Endodermal cell (in vitro differentiated cells): ENCODE measurements at regions not wholly inside any gene's neighbourhood (a gene's known extent, or its start where the extent isn't known, plus 50 kb on each side); places are given as distances from the start of the nearest gene placed in this dataset.

Experiments used
- DNase-seq: peaks from one replicate; pipeline ENCODE4 v3.0.0-alpha.2; 2017
- H3K27ac ChIP-seq: 2 replicates; pipeline ENCODE4 v1.5.1; 2013; ENCODE audit warnings: mild to moderate bottlenecking, low read depth, low read length, moderate library complexity
- H3K27me3 ChIP-seq: 2 replicates; pipeline ENCODE4 v1.6.1; 2013; ENCODE audit warnings: mild to moderate bottlenecking, low read length, moderate library complexity; ENCODE audit not compliant: insufficient read depth, control insufficient read depth, poor library complexity, severe bottlenecking
- H3K36me3 ChIP-seq: 2 replicates; pipeline ENCODE4 v1.7.0; 2013; ENCODE audit warnings: mild to moderate bottlenecking, low read length, moderate library complexity; ENCODE audit not compliant: control insufficient read depth, insufficient read depth
- H3K4me1 ChIP-seq: one replicate; pipeline ENCODE4 v1.7.0; 2013; ENCODE audit warnings: low read length; ENCODE audit not compliant: control insufficient read depth, insufficient read depth
- H3K4me3 ChIP-seq: 2 replicates; pipeline ENCODE4 v1.5.1; 2013; ENCODE audit warnings: mild to moderate bottlenecking, low read length, moderate library complexity
- H3K9ac ChIP-seq: 2 replicates; pipeline ENCODE4 v1.6.1; 2013; ENCODE audit warnings: mild to moderate bottlenecking, low read length, moderate library complexity; ENCODE audit not compliant: poor library complexity, severe bottlenecking; ENCODE audit errors: extremely low read depth
- H3K9me3 ChIP-seq: 2 replicates; pipeline ENCODE4 v1.6.1; 2013; ENCODE audit warnings: mild to moderate bottlenecking, low read length, moderate library complexity; ENCODE audit not compliant: control insufficient read depth
- H3K27ac Mint-ChIP-seq: 2 replicates; pipeline ENCODE4 v1.8.0; 2020; ENCODE audit warnings: mixed read lengths
- H3K27me3 Mint-ChIP-seq: 2 replicates; pipeline ENCODE4 v1.8.0; 2021; ENCODE audit warnings: mild to moderate bottlenecking, mixed read lengths; ENCODE audit not compliant: insufficient read depth
- H3K36me3 Mint-ChIP-seq: 2 replicates; pipeline ENCODE4 v1.8.0; 2020; ENCODE audit warnings: low read depth, mixed read lengths
- H3K4me1 Mint-ChIP-seq: 2 replicates; pipeline ENCODE4 v1.8.0; 2020; ENCODE audit warnings: mixed read lengths
- H3K4me3 Mint-ChIP-seq: 2 replicates; pipeline ENCODE4 v1.8.0; 2020; ENCODE audit warnings: mild to moderate bottlenecking, moderate library complexity, mixed read lengths
- H3K9me3 Mint-ChIP-seq: 2 replicates; pipeline ENCODE4 v1.8.0; 2020; ENCODE audit warnings: mild to moderate bottlenecking, mixed read lengths
- WGBS, 2 experiments: methylation state at CpG; one replicate each; pipeline versions ENCODE4 v1.1.5 to v1.1.7; 2013; ENCODE audit warnings: missing lambda C conversion rate in 2 of 2, mixed read lengths in 1 of 2; ENCODE audit not compliant: insufficient coverage in 1 of 2, insufficient read length in 1 of 2; 5-methylcytosine and 5-hydroxymethylcytosine counted together
- TF ChIP-seq, protein P1 (sequence below): fragments of 200-600 bp; sonication (generic); conservative IDR thresholded peaks from 2 replicates; pipeline ENCODE4 v1.5.0; 2021; ENCODE audit warnings: antibody characterized with exemption, mild to moderate bottlenecking

- Mint-ChIP-seq H3K36me3 (no peaks in the 10 kb centered on the region), H3K9me3 (peaks cover 6% of the 10 kb centered on the region), H3K4me3 (no peak overlapping the region), H3K27me3 (no peaks in the 10 kb centered on the region), H3K4me1 (no peaks in the 10 kb centered on the region), H3K27ac (no peak overlapping the region)
- no peaks in the 10 kb centered on the region for H3K27me3 ChIP-seq
- DNase-seq: no peak
- TF ChIP-seq, protein P1, sequence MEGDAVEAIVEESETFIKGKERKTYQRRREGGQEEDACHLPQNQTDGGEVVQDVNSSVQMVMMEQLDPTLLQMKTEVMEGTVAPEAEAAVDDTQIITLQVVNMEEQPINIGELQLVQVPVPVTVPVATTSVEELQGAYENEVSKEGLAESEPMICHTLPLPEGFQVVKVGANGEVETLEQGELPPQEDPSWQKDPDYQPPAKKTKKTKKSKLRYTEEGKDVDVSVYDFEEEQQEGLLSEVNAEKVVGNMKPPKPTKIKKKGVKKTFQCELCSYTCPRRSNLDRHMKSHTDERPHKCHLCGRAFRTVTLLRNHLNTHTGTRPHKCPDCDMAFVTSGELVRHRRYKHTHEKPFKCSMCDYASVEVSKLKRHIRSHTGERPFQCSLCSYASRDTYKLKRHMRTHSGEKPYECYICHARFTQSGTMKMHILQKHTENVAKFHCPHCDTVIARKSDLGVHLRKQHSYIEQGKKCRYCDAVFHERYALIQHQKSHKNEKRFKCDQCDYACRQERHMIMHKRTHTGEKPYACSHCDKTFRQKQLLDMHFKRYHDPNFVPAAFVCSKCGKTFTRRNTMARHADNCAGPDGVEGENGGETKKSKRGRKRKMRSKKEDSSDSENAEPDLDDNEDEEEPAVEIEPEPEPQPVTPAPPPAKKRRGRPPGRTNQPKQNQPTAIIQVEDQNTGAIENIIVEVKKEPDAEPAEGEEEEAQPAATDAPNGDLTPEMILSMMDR: no peak
- peaks cover 4% of the 10 kb centered on the region for H3K9me3 ChIP-seq
- H3K4me3 ChIP-seq: no peak overlapping the region
- no peaks in the 10 kb centered on the region for H3K4me1 ChIP-seq
- 94 to 100% methylated on average over 1 to 4 of the region's 6 CpGs for WGBS, 2 experiments
- H3K9ac ChIP-seq: no peak overlapping the region
- no peaks in the 10 kb centered on the region for H3K36me3 ChIP-seq
- no peak overlapping the region for H3K27ac ChIP-seq
These were observed 407.4 kb upstream of the SEMA6A start for GRCh38 chr5:116982035-116982434.

- 87 to 94% methylated on average over 2 of the region's 2 CpGs for WGBS, 2 experiments
- no peaks in the 10 kb centered on the region for H3K4me1 ChIP-seq
- H3K4me3 Mint-ChIP-seq: no peak overlapping the region
- no peaks in the 10 kb centered on the region for H3K9me3 Mint-ChIP-seq
- H3K27me3 ChIP-seq: no peaks in the 10 kb centered on the region
- H3K27ac Mint-ChIP-seq: no peak overlapping the region
- no peaks in the 10 kb centered on the region for H3K36me3 Mint-ChIP-seq
- H3K9ac ChIP-seq: no peak overlapping the region
- no peaks in the 10 kb centered on the region for H3K36me3 ChIP-seq
- H3K4me3 ChIP-seq: no peak overlapping the region
- DNase-seq: no peak
- no peaks in the 10 kb centered on the region for H3K27me3 Mint-ChIP-seq
- H3K9me3 ChIP-seq: no peaks in the 10 kb centered on the region
- no peak overlapping the region for H3K27ac ChIP-seq
- TF ChIP-seq, protein P1: no peak
- no peaks in the 10 kb centered on the region for H3K4me1 Mint-ChIP-seq
These were observed 406.0 kb upstream of the SEMA6A start for GRCh38 chr5:116980581-116980980.

DNA sequence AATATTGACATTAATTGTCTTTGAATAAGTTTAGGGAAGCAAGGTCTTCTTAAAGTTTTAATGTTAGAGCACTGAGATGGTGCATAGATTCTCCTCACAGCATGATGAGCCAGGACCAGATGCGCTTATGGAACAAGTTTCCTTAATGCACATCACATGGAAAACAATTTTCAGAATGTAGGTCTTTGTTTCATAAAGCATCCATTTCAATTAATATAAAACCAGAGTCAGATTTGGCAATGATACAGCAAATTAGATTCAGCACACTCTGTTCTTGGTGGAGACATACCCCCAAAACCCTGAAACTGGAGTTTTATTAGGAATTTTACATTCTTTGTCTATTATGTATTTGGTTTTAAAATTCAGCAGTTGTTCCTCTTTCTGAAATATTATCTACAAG lies 402.1 kb upstream of the SEMA6A start:
- Mint-ChIP-seq H3K4me3 (no peak overlapping the region), H3K36me3 (peaks cover 4% of the 10 kb centered on the region), H3K27ac (no peak overlapping the region), H3K27me3 (no peaks in the 10 kb centered on the region), H3K9me3 (peaks cover 10% of the 10 kb centered on the region), H3K4me1 (peaks cover 3% of the 10 kb centered on the region)
- H3K4me1 ChIP-seq: no peaks in the 10 kb centered on the region
- DNase-seq: no peak
- TF ChIP-seq, protein P1: no peak
- 88 to 92% methylated on average over 1 of the region's 1 CpG for WGBS, 2 experiments
- H3K36me3 ChIP-seq: no peaks in the 10 kb centered on the region
- H3K27me3 ChIP-seq: no peaks in the 10 kb centered on the region
- H3K9ac ChIP-seq: no peak overlapping the region
- no peaks in the 10 kb centered on the region for H3K9me3 ChIP-seq
- H3K4me3 ChIP-seq: no peak overlapping the region
- H3K27ac ChIP-seq: no peak overlapping the region
